H1 (cell line): ENCODE measurements at regions not wholly inside any gene's neighbourhood (a gene's known extent, or its start where the extent isn't known, plus 50 kb on each side); places are given as distances from the start of the nearest gene placed in this dataset.
A peak's percentile ranks its signal among the peaks of the same experiment; 100 is the strongest.

ENCODE experiments used
- CTCF ChIA-PET: fragments of 300-600 bp; sonication (Branson Sonifier 250); formaldehyde crosslinking; loops from one replicate; lab custom pipeline; 2021; ENCODE audit not compliant: partially characterized antibody; lab: Charles Lee
- POLR2A ChIA-PET: fragments of 300-600 bp; sonication (Branson Sonifier 250); formaldehyde crosslinking; loops from one replicate; lab custom pipeline; 2021; ENCODE audit warnings: inconsistent platforms; ENCODE audit not compliant: partially characterized antibody; lab: Charles Lee
- DNase-seq, 2 experiments: peaks; one replicate each; pipeline versions ENCODE4 v3.0.0 to v3.0.0-alpha.2; 2010 to 2022; ENCODE audit warnings: low spot score in 2 of 2, low read depth in 1 of 2, mixed read lengths in 1 of 2
- FAIRE-seq: peaks from 2 replicates; lab custom pipeline; 2011; peaks lifted over from hg19 to GRCh38; lab: Jason Lieb, UNC
- H2AFZ ChIP-seq: 2 replicates; pipeline ENCODE4 v1.8.1; 2012; ENCODE audit warnings: low read length, inconsistent platforms
- H2AK5ac ChIP-seq: 2 replicates; pipeline ENCODE4 v1.6.1; 2013; ENCODE audit warnings: low read depth, low read length
- H2BK120ac ChIP-seq: replicated peaks from 2 replicates; pipeline ENCODE3; 2013; ENCODE audit warnings: low read depth, low read length, inconsistent platforms
- H2BK12ac ChIP-seq: 2 replicates; pipeline ENCODE4 v1.6.1; 2013; ENCODE audit warnings: low read depth, low read length
- H2BK15ac ChIP-seq: 2 replicates; pipeline ENCODE4 v1.6.1; 2013; ENCODE audit warnings: low read length
- H2BK20ac ChIP-seq: 2 replicates; pipeline ENCODE4 v1.6.1; 2013; ENCODE audit warnings: low read length
- H2BK5ac ChIP-seq: 2 replicates; pipeline ENCODE4 v1.6.1; 2013; ENCODE audit warnings: low read depth, low read length
- H3K14ac ChIP-seq: 2 replicates; pipeline ENCODE4 v1.6.1; 2013; ENCODE audit warnings: inconsistent platforms; ENCODE audit not compliant: insufficient read length
- H3K18ac ChIP-seq: 2 replicates; pipeline ENCODE4 v1.6.1; 2013; ENCODE audit warnings: low read length; ENCODE audit errors: extremely low read depth
- H3K23ac ChIP-seq: 2 replicates; pipeline ENCODE4 v1.6.1; 2013; ENCODE audit warnings: inconsistent platforms; ENCODE audit not compliant: insufficient read length
- H3K23me2 ChIP-seq: 2 replicates; pipeline ENCODE4 v1.6.1; 2013; ENCODE audit warnings: low read depth, low read length
- H3K27ac ChIP-seq: 2 replicates; pipeline ENCODE4 v1.6.1; 2011; ENCODE audit warnings: low read depth, low read length, inconsistent platforms
- H3K27me3 ChIP-seq, 4 experiments: replicated peaks in 1 of 4; 1 replicate in 1 of 4; 2 replicates in 3 of 4; pipeline versions ENCODE4 v1.6.1 to v1.8.1; 2011 to 2013; ENCODE audit warnings: low read length in 3 of 4, mild to moderate bottlenecking in 3 of 4, inconsistent platforms in 2 of 4, mixed read lengths in 2 of 4, moderate library complexity in 1 of 4; ENCODE audit not compliant: control insufficient read depth in 3 of 4, insufficient read depth in 3 of 4; ENCODE audit errors: extremely low read depth in 1 of 4
- H3K36me3 ChIP-seq, 4 experiments: 2 replicates each; pipeline versions ENCODE4 v1.6.1 to v1.8.1; 2011 to 2013; ENCODE audit warnings: mild to moderate bottlenecking in 4 of 4, low read length in 3 of 4, moderate library complexity in 2 of 4, control low read depth in 1 of 4, inconsistent platforms in 1 of 4; ENCODE audit not compliant: insufficient read depth in 4 of 4, control insufficient read depth in 2 of 4
- H3K4ac ChIP-seq: replicated peaks from 2 replicates; pipeline ENCODE3; 2013; ENCODE audit warnings: low read length, low read depth, mixed read lengths, inconsistent platforms; ENCODE audit not compliant: insufficient read length
- H3K4me1 ChIP-seq, 4 experiments: replicated peaks in 1 of 4; 1 replicate in 1 of 4; 2 replicates in 3 of 4; pipeline versions ENCODE4 v1.6.1 to v1.8.1; 2011 to 2013; ENCODE audit warnings: low read length in 3 of 4, inconsistent platforms in 2 of 4, mixed read lengths in 1 of 4; ENCODE audit not compliant: insufficient read depth in 4 of 4, control insufficient read depth in 3 of 4
- H3K4me2 ChIP-seq, 2 experiments: 2 replicates each; pipeline versions ENCODE4 v1.6.1 to v1.8.1; 2011 to 2013; ENCODE audit warnings: low read depth in 2 of 2, low read length in 2 of 2, control low read depth in 1 of 2, inconsistent platforms in 1 of 2, mild to moderate bottlenecking in 1 of 2; ENCODE audit not compliant: insufficient read depth in 1 of 2
- H3K4me3 ChIP-seq, 4 experiments: fragments of 200-600, 300-600 bp in 1 of 4; sonication (generic), shearing (Covaris generic), sonication (Bioruptor Twin) in 1 of 4; 2 replicates each; pipeline versions ENCODE4 v1.5.1 to v1.8.1; 2011 to 2016; ENCODE audit warnings: low read length in 4 of 4, low read depth in 3 of 4, control low read depth in 2 of 4, inconsistent platforms in 2 of 4, mild to moderate bottlenecking in 2 of 4, mixed read lengths in 1 of 4, moderate library complexity in 1 of 4; ENCODE audit not compliant: insufficient read depth in 2 of 4; ENCODE audit errors: extremely low read depth in 1 of 4
- H3K56ac ChIP-seq: replicated peaks from 2 replicates; pipeline ENCODE3; 2013; ENCODE audit warnings: low read depth, mild to moderate bottlenecking, mixed read lengths, low read length, inconsistent platforms; ENCODE audit not compliant: insufficient read length
- H3K79me1 ChIP-seq: 2 replicates; pipeline ENCODE4 v1.6.1; 2013; ENCODE audit warnings: low read depth, low read length, control low read depth
- H3K79me2 ChIP-seq, 2 experiments: 2 replicates each; pipeline versions ENCODE4 v1.6.1 to v1.8.1; 2012 to 2013; ENCODE audit warnings: low read length in 2 of 2, mild to moderate bottlenecking in 2 of 2, inconsistent platforms in 1 of 2; ENCODE audit not compliant: insufficient read depth in 2 of 2, control insufficient read depth in 1 of 2
- H3K9ac ChIP-seq, 4 experiments: replicated peaks in 1 of 4; 1 replicate in 1 of 4; 2 replicates in 3 of 4; pipeline versions ENCODE4 v1.6.1 to v1.8.1; 2011 to 2013; ENCODE audit warnings: low read depth in 3 of 4, low read length in 3 of 4, control low read depth in 2 of 4, mild to moderate bottlenecking in 2 of 4, moderate library complexity in 2 of 4, inconsistent platforms in 1 of 4; ENCODE audit errors: extremely low read depth in 1 of 4
- H3K9me3 ChIP-seq, 2 experiments: 2 replicates each; pipeline versions ENCODE4 v1.6.1 to v1.8.1; 2012 to 2013; ENCODE audit warnings: mild to moderate bottlenecking in 2 of 2, moderate library complexity in 2 of 2, control low read depth in 1 of 2, inconsistent platforms in 1 of 2, low read depth in 1 of 2, low read length in 1 of 2, mixed read lengths in 1 of 2; ENCODE audit not compliant: insufficient read depth in 2 of 2
- H4K20me1 ChIP-seq, 2 experiments: replicated peaks in 1 of 2; 2 replicates each; pipeline versions ENCODE3 to v1.8.1; 2011 to 2013; ENCODE audit warnings: inconsistent platforms in 2 of 2, low read length in 2 of 2, mild to moderate bottlenecking in 1 of 2; ENCODE audit not compliant: insufficient read depth in 2 of 2, control insufficient read depth in 1 of 2
- H4K5ac ChIP-seq: 2 replicates; pipeline ENCODE4 v1.6.1; 2013; ENCODE audit warnings: low read length, low read depth, mixed read lengths, inconsistent platforms; ENCODE audit not compliant: insufficient read length
- H4K8ac ChIP-seq: 2 replicates; pipeline ENCODE4 v1.8.0; 2013; ENCODE audit warnings: mild to moderate bottlenecking, moderate library complexity, low read length, inconsistent platforms; ENCODE audit not compliant: insufficient read depth; ENCODE audit errors: extremely low read depth
- H4K91ac ChIP-seq: replicated peaks from 2 replicates; pipeline ENCODE3; 2013; ENCODE audit warnings: low read length, mixed read lengths, inconsistent platforms; ENCODE audit not compliant: insufficient read length
- CEBPB ChIP-seq: IDR thresholded peaks from 2 replicates; pipeline ENCODE4 v1.6.1; 2012; ENCODE audit warnings: low read depth, low read length
- TAF7 ChIP-seq: optimal IDR thresholded peaks from 2 replicates; pipeline ENCODE3; 2011; ENCODE audit warnings: low read depth, mild to moderate bottlenecking, inconsistent platforms, low read length, moderate library complexity, borderline replicate concordance
- WGBS, 2 experiments: shearing (Covaris generic) in 1 of 2; methylation state at CpG; one replicate each; pipeline versions ENCODE4 v1.1.6 to v1.1.7; 2013 to 2015; ENCODE audit warnings: low lambda C conversion rate in 2 of 2, mixed read lengths in 2 of 2, inconsistent platforms in 1 of 2, low coverage in 1 of 2, missing lambda C conversion rate in 1 of 2; ENCODE audit not compliant: insufficient replicate concordance in 2 of 2, insufficient coverage in 1 of 2, insufficient read length in 1 of 2; ENCODE audit errors: extremely low coverage in 1 of 2, missing lambda C conversion rate in 1 of 2; 5-methylcytosine and 5-hydroxymethylcytosine counted together

GRCh38 chr3:78344918-78345317 is 1305.0 kb downstream of the ROBO2 start:
- peak overlapping the region; percentile 86 for H2BK120ac ChIP-seq
- no peaks in the 10 kb centered on the region for H3K27me3 ChIP-seq
- peak overlapping the region; percentile 76; the same call in 1 of the 2 replicates for H2BK20ac ChIP-seq
- no peak overlapping the region for H2AK5ac ChIP-seq
- H3K23ac ChIP-seq: no peak overlapping the region
- no peak overlapping the region for H2AFZ ChIP-seq
- H2BK5ac ChIP-seq: peak overlapping the region; percentile 73; the same call in 1 of the 2 replicates
- CTCF ChIA-PET: interaction anchor here (0.6 kb wide), 1 partner anchor 639 kb away, joined by 3 read pairs; no protein-coding TSS in a partner anchor
- no peak overlapping the region for H3K4ac ChIP-seq
- H2BK12ac ChIP-seq: no peak overlapping the region
- H3K79me1 ChIP-seq: no peaks in the 10 kb centered on the region
- no peaks in the 10 kb centered on the region for H3K36me3 ChIP-seq
- 0 out of 2 replicates have a peak overlapping the region, but pooled peaks have one; percentile 41 for H3K18ac ChIP-seq
- FAIRE-seq: no peak
- no peak overlapping the region for H3K14ac ChIP-seq
- no peak overlapping the region for H4K8ac ChIP-seq
- H3K9me3 ChIP-seq: no peaks in the 10 kb centered on the region
- no peak overlapping the region for H3K9ac ChIP-seq
- no peak overlapping the region for H3K4me3 ChIP-seq
- H4K5ac ChIP-seq: peak overlapping the region; percentile 15
- H3K56ac ChIP-seq: no peak overlapping the region
- H3K79me2 ChIP-seq: no peaks in the 10 kb centered on the region
- no peak overlapping the region for H2BK15ac ChIP-seq
- no peaks in the 10 kb centered on the region for H3K23me2 ChIP-seq
- POLR2A ChIA-PET: interaction anchor here (0.7 kb wide), 1 partner anchor 660 kb away, joined by 3 read pairs; no protein-coding TSS in a partner anchor
- H3K4me2 ChIP-seq: no peak overlapping the region
- H4K91ac ChIP-seq: peak overlapping the region; percentile 22
- TF ChIP-seq TAF7 (no peak), CEBPB (peak; percentile 50; the same call in 1 of the 2 replicates)
- 80% methylated on average over 6 of the region's 6 CpGs; no CpG with 5 or more reads in 1 of the 2 experiments for WGBS, 2 experiments
- no peak for DNase-seq
- H4K20me1 ChIP-seq: no peaks in the 10 kb centered on the region
- no peak overlapping the region for H3K27ac ChIP-seq
- H3K4me1 ChIP-seq: peaks cover 6 to 25% (median 10%) of the 10 kb centered on the region in 4 experiments; a peak in 5 of 7 replicates
